ENCODE measurements at regions not wholly inside any gene's neighbourhood (a gene's known extent, or its start where the extent isn't known, plus 50 kb on each side); places are given as distances from the start of the nearest gene placed in this dataset.

DNA sequence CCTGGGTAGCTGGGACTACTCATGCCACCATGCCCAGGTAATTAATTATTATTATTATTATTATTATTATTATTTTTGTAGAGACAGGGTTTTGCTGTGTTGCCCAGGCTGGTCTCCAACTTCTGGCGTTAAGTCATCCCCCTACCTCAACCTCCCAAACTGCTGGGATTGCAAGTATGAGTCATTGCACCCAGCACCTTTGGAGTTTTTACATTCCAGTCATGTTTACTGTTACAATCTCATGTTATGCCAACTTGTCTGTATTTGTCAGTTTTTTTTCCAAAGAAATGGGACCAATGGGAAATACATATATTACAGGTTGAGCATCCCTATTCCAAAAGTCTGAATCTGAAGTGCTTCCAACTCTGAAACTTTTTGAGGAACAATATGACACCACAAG is 903.8 kb downstream of the SLC4A3 start:
- TF ChIP-seq, protein P1, sequence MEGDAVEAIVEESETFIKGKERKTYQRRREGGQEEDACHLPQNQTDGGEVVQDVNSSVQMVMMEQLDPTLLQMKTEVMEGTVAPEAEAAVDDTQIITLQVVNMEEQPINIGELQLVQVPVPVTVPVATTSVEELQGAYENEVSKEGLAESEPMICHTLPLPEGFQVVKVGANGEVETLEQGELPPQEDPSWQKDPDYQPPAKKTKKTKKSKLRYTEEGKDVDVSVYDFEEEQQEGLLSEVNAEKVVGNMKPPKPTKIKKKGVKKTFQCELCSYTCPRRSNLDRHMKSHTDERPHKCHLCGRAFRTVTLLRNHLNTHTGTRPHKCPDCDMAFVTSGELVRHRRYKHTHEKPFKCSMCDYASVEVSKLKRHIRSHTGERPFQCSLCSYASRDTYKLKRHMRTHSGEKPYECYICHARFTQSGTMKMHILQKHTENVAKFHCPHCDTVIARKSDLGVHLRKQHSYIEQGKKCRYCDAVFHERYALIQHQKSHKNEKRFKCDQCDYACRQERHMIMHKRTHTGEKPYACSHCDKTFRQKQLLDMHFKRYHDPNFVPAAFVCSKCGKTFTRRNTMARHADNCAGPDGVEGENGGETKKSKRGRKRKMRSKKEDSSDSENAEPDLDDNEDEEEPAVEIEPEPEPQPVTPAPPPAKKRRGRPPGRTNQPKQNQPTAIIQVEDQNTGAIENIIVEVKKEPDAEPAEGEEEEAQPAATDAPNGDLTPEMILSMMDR (IDR thresholded peaks at IDR 0.05; ENCODE audit: low read depth, low read length, poor library complexity, severe bottlenecking) = no peak
- no peak for TF ChIP-seq EZH2phosphoT487 (IDR thresholded peaks at IDR 0.05; ENCODE audit: borderline replicate concordance, low read length)
